Endothelial cell of umbilical vein (primary cell): ENCODE measurements at regions not wholly inside any gene's neighbourhood (a gene's known extent, or its start where the extent isn't known, plus 50 kb on each side); places are given as distances from the start of the nearest gene placed in this dataset.

Source experiments
- BruUV-seq: library from RNA; stranded (reverse); fragments of 400-500 nt; replicated peaks from 2 replicates; lab custom pipeline; 2021; lab: Mats Ljungman, UMichigan
- CTCF ChIA-PET: fragments of 300-600, 350-600 bp; sonication (Branson Sonifier 250); formaldehyde crosslinking; loops from one replicate; lab custom pipeline; 2021; ENCODE audit warnings: antibody characterized with exemption, inconsistent platforms; lab: Charles Lee
- POLR2A ChIA-PET: fragments of 300-600, 350-600 bp; sonication (Branson Sonifier 250); formaldehyde crosslinking; loops from one replicate; lab custom pipeline; 2021; ENCODE audit warnings: antibody characterized with exemption, inconsistent platforms; lab: Charles Lee
- DNase-seq: peaks from one replicate; pipeline ENCODE4 v3.0.0-alpha.2; 2011; ENCODE audit warnings: low read depth, low spot score
- FAIRE-seq: peaks from 2 replicates; lab custom pipeline; 2011; peaks lifted over from hg19 to GRCh38; lab: Jason Lieb, UNC
- H2AFZ ChIP-seq: 2 replicates; pipeline ENCODE4 v1.6.0; 2012; ENCODE audit warnings: low read depth, low read length, control low read depth, inconsistent platforms
- H3K27ac ChIP-seq: 2 replicates; pipeline ENCODE4 v1.5.1; 2011; ENCODE audit warnings: low read depth, mild to moderate bottlenecking, control low read depth, low read length, moderate library complexity; ENCODE audit not compliant: insufficient read depth
- H3K27me3 ChIP-seq, 2 experiments: 2 replicates each; pipeline versions ENCODE4 v1.6.0 to v1.6.1; 2011; ENCODE audit warnings: low read length in 2 of 2, mixed read lengths in 1 of 2; ENCODE audit not compliant: control insufficient read depth in 2 of 2, insufficient read depth in 2 of 2
- H3K36me3 ChIP-seq, 2 experiments: 2 replicates in 1 of 2; 3 replicates in 1 of 2; pipeline ENCODE4 v1.5.1; 2011; ENCODE audit warnings: low read length in 2 of 2, mild to moderate bottlenecking in 1 of 2, moderate library complexity in 1 of 2; ENCODE audit not compliant: control insufficient read depth in 2 of 2, insufficient read depth in 2 of 2; ENCODE audit errors: extremely low read depth in 1 of 2
- H3K4me1 ChIP-seq: 3 replicates; pipeline ENCODE4 v1.5.1; 2011; ENCODE audit warnings: mild to moderate bottlenecking, low read length; ENCODE audit not compliant: control insufficient read depth, insufficient read depth; ENCODE audit errors: extremely low read depth
- H3K4me2 ChIP-seq: 2 replicates; pipeline ENCODE4 v1.6.1; 2011; ENCODE audit warnings: low read length, control low read depth, mixed read lengths; ENCODE audit not compliant: insufficient read depth
- H3K4me3 ChIP-seq, 3 experiments: fragments of 200-600 bp in 1 of 3; sonication (generic), shearing (Covaris generic) in 1 of 3; replicated peaks in 1 of 3; 2 replicates each; pipeline ENCODE4 v1.5.1; 2011 to 2016; ENCODE audit warnings: control low read depth in 3 of 3, low read length in 3 of 3, mild to moderate bottlenecking in 2 of 3, inconsistent platforms in 1 of 3, low read depth in 1 of 3, moderate library complexity in 1 of 3; ENCODE audit not compliant: insufficient read depth in 1 of 3
- H3K79me2 ChIP-seq: 2 replicates; pipeline ENCODE4 v1.6.0; 2012; ENCODE audit warnings: low read length, inconsistent platforms; ENCODE audit not compliant: control insufficient read depth, insufficient read depth
- H3K9ac ChIP-seq: replicated peaks from 2 replicates; pipeline ENCODE3; 2011; ENCODE audit warnings: low read length, control low read depth; ENCODE audit not compliant: insufficient read depth; ENCODE audit errors: extremely low read depth
- H3K9me1 ChIP-seq: replicated peaks from 3 replicates; pipeline ENCODE4 v1.6.0; 2011; ENCODE audit warnings: mild to moderate bottlenecking, low read length; ENCODE audit not compliant: control insufficient read depth, insufficient read depth; ENCODE audit errors: extremely low read depth
- H3K9me3 ChIP-seq: replicated peaks from 2 replicates; pipeline ENCODE4 v1.5.1; 2012; ENCODE audit warnings: low read length, inconsistent platforms; ENCODE audit not compliant: control insufficient read depth, insufficient read depth
- H4K20me1 ChIP-seq: replicated peaks from 2 replicates; pipeline ENCODE3; 2011; ENCODE audit warnings: mild to moderate bottlenecking, low read length; ENCODE audit not compliant: control insufficient read depth, insufficient read depth; ENCODE audit errors: extremely low read depth
- EZH2 ChIP-seq: IDR thresholded peaks from 2 replicates; pipeline ENCODE4 v1.6.1; 2012; ENCODE audit warnings: borderline replicate concordance, low read depth, mild to moderate bottlenecking, moderate library complexity, low read length, inconsistent platforms; ENCODE audit not compliant: severe bottlenecking
- FOS ChIP-seq: IDR thresholded peaks from 2 replicates; pipeline ENCODE4 v1.6.1; 2011; ENCODE audit warnings: mild to moderate bottlenecking, low read length, moderate library complexity, borderline replicate concordance; ENCODE audit not compliant: insufficient read depth
- GATA2 ChIP-seq: IDR thresholded peaks from 2 replicates; pipeline ENCODE4 v1.7.0; 2011; ENCODE audit warnings: low read depth, mild to moderate bottlenecking, moderate library complexity, mixed read lengths, low read length; ENCODE audit not compliant: insufficient read length, insufficient read depth
- JUN ChIP-seq: IDR thresholded peaks from 2 replicates; pipeline ENCODE4 v1.6.1; 2011; ENCODE audit warnings: borderline replicate concordance, low read depth; ENCODE audit not compliant: insufficient read length, insufficient read depth
- MYC ChIP-seq: IDR thresholded peaks from one replicate; pipeline ENCODE4 v1.6.1; 2011; ENCODE audit warnings: mild to moderate bottlenecking, low read depth, low read length
- POLR2A ChIP-seq: IDR thresholded peaks from 2 replicates; pipeline ENCODE4 v1.6.1; 2012; ENCODE audit warnings: low read depth, mild to moderate bottlenecking, control low read depth, low read length
- POLR2AphosphoS5 ChIP-seq: IDR thresholded peaks from 2 replicates; pipeline ENCODE4 v1.6.1; 2012; ENCODE audit warnings: low read depth, mild to moderate bottlenecking, control low read depth, low read length, moderate library complexity; ENCODE audit not compliant: insufficient read depth
- dilution Hi-C: fragments of 300-500 bp; cut with MboI; formaldehyde crosslinking; loops from one replicate; pipeline ENCODE4 v1.15.0; 2019; ENCODE audit warnings: low sequenced_read_pairs; ENCODE audit not compliant: extremely low pct_ligation_motif_present
- intact Hi-C: fragments of 100-400 bp; cut with micrococcal nuclease; formaldehyde crosslinking; loops from one replicate; pipeline ENCODE4 v1.10.0; 2022
- TF ChIP-seq, protein P1 (sequence below): IDR thresholded peaks from 2 replicates; pipeline ENCODE4 v1.6.1; 2011; ENCODE audit not compliant: insufficient read depth, insufficient read length
- TF ChIP-seq, protein P2 (sequence below), 2 donors: IDR thresholded peaks; 1 replicate in 1 of 2; 2 replicates in 1 of 2; pipeline ENCODE4 v1.5.1; 2011; ENCODE audit warnings: low read length in 2 of 2, mild to moderate bottlenecking in 2 of 2, moderate library complexity in 2 of 2, control low read depth in 1 of 2, inconsistent platforms in 1 of 2, low read depth in 1 of 2; ENCODE audit not compliant: insufficient read depth in 1 of 2; ENCODE audit errors: extremely low read depth in 1 of 2

DNA sequence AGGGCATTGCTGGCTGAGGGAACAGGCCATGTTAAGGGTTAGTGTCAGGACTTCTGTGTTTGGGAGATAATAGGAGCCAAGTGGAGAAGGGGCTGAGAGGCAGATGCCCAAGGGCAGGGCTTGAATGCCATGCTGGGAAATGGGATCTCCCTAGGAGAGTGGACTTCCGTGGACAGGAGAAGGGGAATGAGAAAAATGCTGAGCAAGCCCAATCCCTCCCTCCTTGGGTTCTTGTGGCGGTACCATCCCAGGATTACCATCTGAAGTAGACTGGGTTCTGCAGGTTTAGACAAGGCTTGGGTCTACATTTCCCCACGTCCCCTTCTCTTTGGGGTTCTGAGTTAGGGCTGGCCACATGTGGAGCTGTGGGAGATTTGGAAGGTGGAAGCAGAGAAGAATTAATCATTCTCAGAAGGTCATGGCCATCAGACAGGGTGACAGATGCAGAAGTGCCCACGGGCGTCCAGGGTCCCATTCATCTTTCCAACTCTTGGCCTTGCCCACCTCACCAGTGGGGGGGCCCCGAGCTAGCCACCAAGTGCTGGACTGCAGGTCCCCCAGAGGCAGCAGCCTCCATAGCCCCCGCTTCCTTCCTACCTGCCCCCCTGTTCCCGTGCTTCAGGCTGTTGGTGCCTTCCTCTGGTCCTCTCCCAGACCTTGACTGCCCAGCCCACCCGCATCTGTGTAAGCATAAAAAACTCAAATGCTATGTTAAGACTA is 354.8 kb downstream of the RPS24 start:
- H3K4me2 ChIP-seq: no peak overlapping the region
- H3K9me1 ChIP-seq: no peaks in the 10 kb centered on the region
- CTCF ChIA-PET: no interaction called here
- no peaks in the 10 kb centered on the region for H3K9me3 ChIP-seq
- H2AFZ ChIP-seq: no peak overlapping the region
- dilution Hi-C loops (no loop called here), intact Hi-C loops (no loop called here)
- H3K36me3 ChIP-seq: no peaks in the 10 kb centered on the region
- no peaks in the 10 kb centered on the region for H4K20me1 ChIP-seq
- no peak overlapping the region for H3K27ac ChIP-seq
- FAIRE-seq (no peak), DNase-seq (no peak)
- POLR2A ChIA-PET: no interaction called here
- no peak overlapping the region for H3K4me3 ChIP-seq
- H3K4me1 ChIP-seq: no peaks in the 10 kb centered on the region
- H3K79me2 ChIP-seq: no peaks in the 10 kb centered on the region
- no peak overlapping the region for H3K9ac ChIP-seq
- BruUV-seq: no TSS peak
- no peak for TF ChIP-seq EZH2
- TF ChIP-seq POLR2A: no peak
- TF ChIP-seq, protein P1, sequence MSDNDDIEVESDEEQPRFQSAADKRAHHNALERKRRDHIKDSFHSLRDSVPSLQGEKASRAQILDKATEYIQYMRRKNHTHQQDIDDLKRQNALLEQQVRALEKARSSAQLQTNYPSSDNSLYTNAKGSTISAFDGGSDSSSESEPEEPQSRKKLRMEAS: no peak
- TF ChIP-seq FOS: no peak
- no peak for TF ChIP-seq MYC
- no peak for TF ChIP-seq POLR2AphosphoS5
- TF ChIP-seq GATA2: no peak
- TF ChIP-seq JUN: no peak
- TF ChIP-seq, protein P2, sequence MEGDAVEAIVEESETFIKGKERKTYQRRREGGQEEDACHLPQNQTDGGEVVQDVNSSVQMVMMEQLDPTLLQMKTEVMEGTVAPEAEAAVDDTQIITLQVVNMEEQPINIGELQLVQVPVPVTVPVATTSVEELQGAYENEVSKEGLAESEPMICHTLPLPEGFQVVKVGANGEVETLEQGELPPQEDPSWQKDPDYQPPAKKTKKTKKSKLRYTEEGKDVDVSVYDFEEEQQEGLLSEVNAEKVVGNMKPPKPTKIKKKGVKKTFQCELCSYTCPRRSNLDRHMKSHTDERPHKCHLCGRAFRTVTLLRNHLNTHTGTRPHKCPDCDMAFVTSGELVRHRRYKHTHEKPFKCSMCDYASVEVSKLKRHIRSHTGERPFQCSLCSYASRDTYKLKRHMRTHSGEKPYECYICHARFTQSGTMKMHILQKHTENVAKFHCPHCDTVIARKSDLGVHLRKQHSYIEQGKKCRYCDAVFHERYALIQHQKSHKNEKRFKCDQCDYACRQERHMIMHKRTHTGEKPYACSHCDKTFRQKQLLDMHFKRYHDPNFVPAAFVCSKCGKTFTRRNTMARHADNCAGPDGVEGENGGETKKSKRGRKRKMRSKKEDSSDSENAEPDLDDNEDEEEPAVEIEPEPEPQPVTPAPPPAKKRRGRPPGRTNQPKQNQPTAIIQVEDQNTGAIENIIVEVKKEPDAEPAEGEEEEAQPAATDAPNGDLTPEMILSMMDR (IDR thresholded peaks at IDR 0.05; ENCODE audit: extremely low read depth in 1 of 2, insufficient read depth in 1 of 2, low read depth in 1 of 2, low read length in 2 of 2): no peak
- peaks cover 5 to 6% of the 10 kb centered on the region in 2 experiments for H3K27me3 ChIP-seq
